ENCODE measurements at regions not wholly inside any gene's neighbourhood (a gene's known extent, or its start where the extent isn't known, plus 50 kb on each side); places are given as distances from the start of the nearest gene placed in this dataset.

- Histone ChIP-seq H3K79me2 (ENCODE audit: control insufficient read depth, low read length) (no peaks in the 10 kb centered on the region), H3K9me3 (ENCODE audit: control insufficient read depth, insufficient read depth, low read length) (no peaks in the 10 kb centered on the region), H3K27ac (ENCODE audit: low read depth, low read length) (no peak overlapping the region), H3K4me1 (ENCODE audit: control insufficient read depth, low read length) (no peaks in the 10 kb centered on the region), H3F3A (ENCODE audit: control insufficient read depth, insufficient read depth) (no peaks in the 10 kb centered on the region), H3K4me2 (ENCODE audit: low read length) (no peak overlapping the region), H3K4me3 (ENCODE audit: low read length) (no peak overlapping the region), H3K9me2 (replicated peaks; ENCODE audit: control insufficient read depth, low read length) (no peaks in the 10 kb centered on the region), H3K36me3 (ENCODE audit: control insufficient read depth, low read length) (no peaks in the 10 kb centered on the region), H4K20me1 (ENCODE audit: control insufficient read depth, insufficient read depth, low read depth, low read length) (no peaks in the 10 kb centered on the region), H3K27me3 (ENCODE audit: control insufficient read depth, low read length) (no peaks in the 10 kb centered on the region)
- TF ChIP-seq CTCF (IDR thresholded peaks at IDR 0.05; ENCODE audit: low read depth, low read length, poor library complexity, severe bottlenecking) (no peak), EZH2phosphoT487 (IDR thresholded peaks at IDR 0.05; ENCODE audit: borderline replicate concordance, low read length) (no peak)
These were observed 622.7 kb downstream of the PCDH18 start for GRCh38 chr4:136909626-136910025.

GRCh38 chr4:136908122-136908521, 624.2 kb downstream of the PCDH18 start:
- no peak overlapping the region for H3K4me3 ChIP-seq (ENCODE audit: low read length)
- no peak overlapping the region for H3K27ac ChIP-seq (ENCODE audit: low read depth, low read length)
- no peaks in the 10 kb centered on the region for H3F3A ChIP-seq (ENCODE audit: control insufficient read depth, insufficient read depth)
- H4K20me1 ChIP-seq (ENCODE audit: control insufficient read depth, insufficient read depth, low read depth, low read length) = no peaks in the 10 kb centered on the region
- no peaks in the 10 kb centered on the region for H3K79me2 ChIP-seq (ENCODE audit: control insufficient read depth, low read length)
- H3K9me2 ChIP-seq (replicated peaks; ENCODE audit: control insufficient read depth, low read length) = no peaks in the 10 kb centered on the region
- no peaks in the 10 kb centered on the region for H3K36me3 ChIP-seq (ENCODE audit: control insufficient read depth, low read length)
- no peak for TF ChIP-seq CTCF (IDR thresholded peaks at IDR 0.05; ENCODE audit: low read depth, low read length, poor library complexity, severe bottlenecking)
- TF ChIP-seq EZH2phosphoT487 (IDR thresholded peaks at IDR 0.05; ENCODE audit: borderline replicate concordance, low read length) = no peak
- no peaks in the 10 kb centered on the region for H3K9me3 ChIP-seq (ENCODE audit: control insufficient read depth, insufficient read depth, low read length)
- H3K27me3 ChIP-seq (ENCODE audit: control insufficient read depth, low read length) = no peaks in the 10 kb centered on the region
- H3K4me2 ChIP-seq (ENCODE audit: low read length) = no peak overlapping the region
- H3K4me1 ChIP-seq (ENCODE audit: control insufficient read depth, low read length) = no peaks in the 10 kb centered on the region

GRCh38 chr4:136900696-136901095, 631.6 kb downstream of the PCDH18 start:
- Histone ChIP-seq H3K27ac (ENCODE audit: low read depth, low read length) (no peak overlapping the region), H3K4me2 (ENCODE audit: low read length) (no peak overlapping the region), H3K79me2 (ENCODE audit: control insufficient read depth, low read length) (no peaks in the 10 kb centered on the region), H3K27me3 (ENCODE audit: control insufficient read depth, low read length) (no peaks in the 10 kb centered on the region), H3K4me3 (ENCODE audit: low read length) (no peak overlapping the region), H3K4me1 (ENCODE audit: control insufficient read depth, low read length) (no peaks in the 10 kb centered on the region), H3K9me3 (ENCODE audit: control insufficient read depth, insufficient read depth, low read length) (no peaks in the 10 kb centered on the region), H4K20me1 (ENCODE audit: control insufficient read depth, insufficient read depth, low read depth, low read length) (no peaks in the 10 kb centered on the region), H3K36me3 (ENCODE audit: control insufficient read depth, low read length) (no peaks in the 10 kb centered on the region), H3F3A (ENCODE audit: control insufficient read depth, insufficient read depth) (no peaks in the 10 kb centered on the region), H3K9me2 (replicated peaks; ENCODE audit: control insufficient read depth, low read length) (no peaks in the 10 kb centered on the region)
- no peak for TF ChIP-seq EZH2phosphoT487 (IDR thresholded peaks at IDR 0.05; ENCODE audit: borderline replicate concordance, low read length)
- TF ChIP-seq CTCF (IDR thresholded peaks at IDR 0.05; ENCODE audit: low read depth, low read length, poor library complexity, severe bottlenecking) = no peak
